CD8-positive, alpha-beta memory T cell (primary cell): ENCODE measurements at regions not wholly inside any gene's neighbourhood (a gene's known extent, or its start where the extent isn't known, plus 50 kb on each side); places are given as distances from the start of the nearest gene placed in this dataset.

ENCODE experiments used
- CTCF ChIA-PET: fragments of 350-600 bp; sonication (Branson Sonifier 250); formaldehyde crosslinking; loops from one replicate; lab custom pipeline; 2021; ENCODE audit warnings: antibody characterized with exemption; lab: Charles Lee
- POLR2A ChIA-PET: fragments of 350-600 bp; sonication (Branson Sonifier 250); formaldehyde crosslinking; loops from one replicate; lab custom pipeline; 2021; ENCODE audit warnings: antibody characterized with exemption; lab: Charles Lee
- DNase-seq, 5 donors: peaks; one replicate each; pipeline versions ENCODE4 v3.0.0 to v3.0.0-alpha.2; 2020 to 2022; ENCODE audit warnings: mixed read lengths in 1 of 5
- H3K27ac ChIP-seq: one replicate; pipeline ENCODE4 v1.7.0; 2013; ENCODE audit warnings: low read depth, mild to moderate bottlenecking, low read length, moderate library complexity
- H3K27me3 ChIP-seq: 2 replicates; pipeline ENCODE4 v1.7.0; 2013; ENCODE audit warnings: low read length, mild to moderate bottlenecking; ENCODE audit not compliant: insufficient read depth, poor library complexity, severe bottlenecking
- H3K36me3 ChIP-seq: 2 replicates; pipeline ENCODE4 v1.7.0; 2013; ENCODE audit warnings: mild to moderate bottlenecking, low read length, moderate library complexity; ENCODE audit not compliant: insufficient read depth
- H3K4me1 ChIP-seq: 2 replicates; pipeline ENCODE4 v1.7.0; 2013; ENCODE audit warnings: mild to moderate bottlenecking, low read length, moderate library complexity; ENCODE audit not compliant: insufficient read depth
- H3K4me3 ChIP-seq: 2 replicates; pipeline ENCODE4 v1.7.0; 2013; ENCODE audit warnings: mild to moderate bottlenecking, low read length
- H3K9me3 ChIP-seq: 2 replicates; pipeline ENCODE4 v1.7.0; 2013; ENCODE audit warnings: mild to moderate bottlenecking, low read length
- H3K27ac Mint-ChIP-seq, 8 donors: one replicate each; pipeline ENCODE4 v1.8.0; 2020 to 2021; ENCODE audit warnings: mixed read lengths in 8 of 8, mild to moderate bottlenecking in 6 of 8, inconsistent platforms in 3 of 8, moderate library complexity in 3 of 8
- H3K27me3 Mint-ChIP-seq, 2 donors: one replicate each; pipeline ENCODE4 v1.8.0; 2020 to 2021; ENCODE audit warnings: mixed read lengths in 2 of 2, mild to moderate bottlenecking in 1 of 2, moderate library complexity in 1 of 2
- H3K36me3 Mint-ChIP-seq, 3 donors: one replicate each; pipeline ENCODE4 v1.8.0; 2020 to 2021; ENCODE audit warnings: mixed read lengths in 3 of 3, inconsistent platforms in 1 of 3, mild to moderate bottlenecking in 1 of 3
- H3K4me1 Mint-ChIP-seq, 3 donors: one replicate each; pipeline ENCODE4 v1.8.0; 2020 to 2021; ENCODE audit warnings: mixed read lengths in 3 of 3, inconsistent platforms in 1 of 3, mild to moderate bottlenecking in 1 of 3
- H3K4me3 Mint-ChIP-seq, 7 donors: one replicate each; pipeline ENCODE4 v1.8.0; 2020 to 2021; ENCODE audit warnings: mixed read lengths in 7 of 7, mild to moderate bottlenecking in 6 of 7, moderate library complexity in 4 of 7, inconsistent platforms in 2 of 7
- H3K9me3 Mint-ChIP-seq, 5 donors: one replicate each; pipeline ENCODE4 v1.8.0; 2020 to 2022; ENCODE audit warnings: mixed read lengths in 5 of 5, mild to moderate bottlenecking in 3 of 5, moderate library complexity in 2 of 5, inconsistent platforms in 1 of 5

DNA sequence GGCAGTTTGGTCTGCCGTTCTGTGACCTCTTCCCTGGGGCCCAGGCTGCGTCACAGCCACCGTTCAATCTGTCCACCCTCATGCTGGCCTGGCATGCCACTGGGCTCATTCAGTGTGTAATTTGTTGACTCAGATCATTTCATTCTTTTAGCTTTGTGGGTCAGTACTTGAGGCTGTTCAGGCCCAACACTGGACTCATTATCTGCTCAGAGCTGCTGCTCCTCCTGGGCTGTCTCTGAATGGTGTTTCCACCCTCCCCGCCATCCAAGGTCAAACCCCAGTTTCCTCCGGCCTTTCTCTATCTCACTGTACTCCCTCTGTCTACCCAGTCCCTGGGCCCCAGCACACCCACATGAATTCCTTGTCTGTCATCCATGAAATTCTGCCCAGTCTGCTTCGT lies 152.4 kb upstream of the NCK2 start:
- ChIA-PET POLR2A (no interaction called here), CTCF (interaction anchor here (1.0 kb wide), 1 partner anchor 16 kb away, joined by 3 read pairs; no protein-coding TSS in a partner anchor)

DNA sequence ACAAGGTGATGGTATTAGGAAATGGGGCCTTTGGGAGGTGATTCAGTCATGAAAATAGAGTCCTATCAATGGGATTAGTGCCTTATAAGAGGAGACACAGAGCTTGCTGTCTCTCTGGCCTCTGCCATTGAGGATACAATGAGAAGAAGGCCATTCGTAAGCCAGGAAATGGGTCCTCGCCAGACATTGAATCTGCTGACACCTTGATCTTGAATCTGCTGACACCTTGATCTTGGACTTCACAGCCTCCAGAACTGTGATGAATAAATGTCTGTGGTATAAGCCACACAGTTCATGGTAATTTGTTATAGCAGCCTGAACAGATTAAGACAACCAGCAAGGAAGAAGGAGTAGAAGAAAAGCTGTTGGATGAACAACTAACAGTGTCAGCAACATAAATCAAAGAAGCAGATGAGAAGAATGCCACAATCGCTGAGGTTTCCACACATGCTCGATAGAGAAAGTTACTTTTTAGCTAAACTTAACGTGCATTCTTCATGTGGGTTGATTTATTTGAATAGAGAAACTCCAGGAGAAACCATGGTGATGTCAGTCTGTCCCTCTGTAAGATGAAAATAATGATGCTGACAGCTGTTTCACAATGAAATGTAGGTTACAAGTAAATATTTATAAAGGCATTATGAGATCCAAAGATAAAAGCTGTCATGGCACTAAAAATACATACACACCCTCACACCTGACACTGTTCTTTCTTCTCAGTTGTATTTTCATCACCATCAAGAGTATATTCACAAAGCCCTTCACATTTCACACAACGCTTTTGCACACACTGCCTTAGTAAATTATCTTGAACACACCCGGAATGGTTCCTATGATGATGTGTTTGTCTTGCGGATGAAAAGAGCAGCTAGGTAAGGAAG lies 153.7 kb upstream of the NCK2 start:
- ChIA-PET CTCF (interaction anchor here (1.1 kb wide), 1 partner anchor 14 kb away, joined by 5 read pairs; no protein-coding TSS in a partner anchor), POLR2A (no interaction called here)
- peaks cover 0 to 35% (median 25%) of the 10 kb centered on the region in 5 donors for H3K9me3 Mint-ChIP-seq

More for the DNA sequence above, 152.4 kb upstream of the NCK2 start:
- Histone ChIP-seq H3K4me3 (no peak overlapping the region), H3K4me1 (no peaks in the 10 kb centered on the region), H3K9me3 (peaks cover 5% of the 10 kb centered on the region), H3K36me3 (no peaks in the 10 kb centered on the region), H3K27me3 (no peaks in the 10 kb centered on the region), H3K27ac (no peak overlapping the region)
- Mint-ChIP-seq H3K27ac (peak overlapping the region in 1 of 8 donors; percentile 11), H3K27me3 (peaks cover 0 to 5% of the 10 kb centered on the region in 2 donors), H3K36me3 (peaks cover 0 to 24% (median 6%) of the 10 kb centered on the region in 3 donors), H3K4me1 (no peaks in the 10 kb centered on the region), H3K9me3 (peaks cover 0 to 32% (median 25%) of the 10 kb centered on the region in 5 donors), H3K4me3 (no peak overlapping the region)
- DNase-seq = no peak

DNA sequence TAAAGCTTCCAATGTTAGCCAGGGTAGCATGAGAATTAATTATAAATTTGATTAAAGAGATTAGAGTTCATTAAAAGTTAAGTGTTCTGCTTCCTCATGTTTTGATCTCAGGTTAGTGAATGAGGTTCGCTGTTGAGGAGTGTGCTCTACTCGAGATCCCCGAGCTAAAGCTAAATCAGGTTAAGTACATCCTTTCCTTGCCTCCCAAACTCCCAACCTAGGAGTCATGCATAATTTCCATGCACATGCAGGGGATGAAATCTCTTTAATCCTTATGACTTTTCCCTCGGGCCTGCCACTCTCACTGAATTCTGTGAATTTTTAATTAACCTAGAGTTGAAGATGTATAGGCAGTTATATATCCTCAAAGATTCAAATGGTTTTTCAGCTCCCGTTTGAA lies 156.1 kb upstream of the NCK2 start:
- Mint-ChIP-seq H3K4me1 (peaks cover 11 to 13% (median 12%) of the 10 kb centered on the region in 3 donors), H3K9me3 (peaks cover 0 to 36% (median 25%) of the 10 kb centered on the region in 5 donors), H3K4me3 (no peak overlapping the region), H3K36me3 (peaks cover 0 to 30% (median 8%) of the 10 kb centered on the region in 3 donors), H3K27me3 (peaks cover 0 to 2% of the 10 kb centered on the region in 2 donors), H3K27ac (no peak overlapping the region)
- H3K36me3 ChIP-seq = no peaks in the 10 kb centered on the region
- CTCF ChIA-PET = interaction anchor here (1.9 kb wide), 1 partner anchor 12 kb away, joined by 4 read pairs; no protein-coding TSS in a partner anchor
- no peaks in the 10 kb centered on the region for H3K27me3 ChIP-seq
- H3K9me3 ChIP-seq = peaks cover 5% of the 10 kb centered on the region
- no peak overlapping the region for H3K4me3 ChIP-seq
- no peak overlapping the region for H3K27ac ChIP-seq
- no peak for DNase-seq
- POLR2A ChIA-PET = no interaction called here
- H3K4me1 ChIP-seq = peaks cover 12% of the 10 kb centered on the region

More for the DNA sequence above, 153.7 kb upstream of the NCK2 start:
- Histone ChIP-seq H3K9me3 (peaks cover 5% of the 10 kb centered on the region), H3K27ac (no peak overlapping the region), H3K4me3 (no peak overlapping the region), H3K4me1 (no peaks in the 10 kb centered on the region), H3K36me3 (no peaks in the 10 kb centered on the region), H3K27me3 (no peaks in the 10 kb centered on the region)
- peak overlapping the region in 1 of 8 donors; percentile 59 for H3K27ac Mint-ChIP-seq
- no peak for DNase-seq
- no peak overlapping the region for H3K4me3 Mint-ChIP-seq
- no peaks in the 10 kb centered on the region for H3K4me1 Mint-ChIP-seq
- H3K36me3 Mint-ChIP-seq = peaks cover 0 to 26% (median 6%) of the 10 kb centered on the region in 3 donors
- H3K27me3 Mint-ChIP-seq = peaks cover 0 to 5% of the 10 kb centered on the region in 2 donors

DNA sequence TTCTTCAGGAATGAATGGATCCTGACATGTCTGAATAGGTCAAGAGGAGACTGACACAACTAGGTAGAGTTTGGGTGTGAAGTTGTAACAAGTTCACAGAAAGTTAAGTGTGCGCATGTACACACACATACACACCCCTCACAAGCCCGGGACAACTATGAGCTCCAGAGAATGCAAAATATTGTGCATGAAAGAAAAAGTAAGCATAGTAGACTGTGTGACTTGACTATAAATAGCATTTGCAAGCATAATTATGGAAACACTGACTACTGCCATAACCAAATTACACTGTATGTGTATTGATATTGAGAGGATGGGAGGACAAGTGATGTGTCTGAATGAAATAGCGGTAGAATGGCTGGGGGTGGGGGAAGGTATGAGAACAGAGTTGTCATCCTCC lies 157.1 kb upstream of the NCK2 start:
- no peak overlapping the region for H3K4me3 Mint-ChIP-seq
- no peak overlapping the region for H3K4me3 ChIP-seq
- peaks cover 0 to 36% (median 25%) of the 10 kb centered on the region in 5 donors for H3K9me3 Mint-ChIP-seq
- H3K36me3 ChIP-seq = no peaks in the 10 kb centered on the region
- no peak overlapping the region for H3K27ac ChIP-seq
- H3K4me1 Mint-ChIP-seq = peaks cover 15 to 21% (median 18%) of the 10 kb centered on the region in 3 donors
- CTCF ChIA-PET = no interaction called here
- H3K27ac Mint-ChIP-seq = no peak overlapping the region
- peaks cover 0 to 2% of the 10 kb centered on the region in 2 donors for H3K27me3 Mint-ChIP-seq
- peaks cover 19% of the 10 kb centered on the region for H3K4me1 ChIP-seq
- POLR2A ChIA-PET = no interaction called here
- no peaks in the 10 kb centered on the region for H3K27me3 ChIP-seq
- H3K36me3 Mint-ChIP-seq = peaks cover 0 to 30% (median 8%) of the 10 kb centered on the region in 3 donors
- H3K9me3 ChIP-seq = peaks cover 5% of the 10 kb centered on the region
- DNase-seq = no peak

DNA sequence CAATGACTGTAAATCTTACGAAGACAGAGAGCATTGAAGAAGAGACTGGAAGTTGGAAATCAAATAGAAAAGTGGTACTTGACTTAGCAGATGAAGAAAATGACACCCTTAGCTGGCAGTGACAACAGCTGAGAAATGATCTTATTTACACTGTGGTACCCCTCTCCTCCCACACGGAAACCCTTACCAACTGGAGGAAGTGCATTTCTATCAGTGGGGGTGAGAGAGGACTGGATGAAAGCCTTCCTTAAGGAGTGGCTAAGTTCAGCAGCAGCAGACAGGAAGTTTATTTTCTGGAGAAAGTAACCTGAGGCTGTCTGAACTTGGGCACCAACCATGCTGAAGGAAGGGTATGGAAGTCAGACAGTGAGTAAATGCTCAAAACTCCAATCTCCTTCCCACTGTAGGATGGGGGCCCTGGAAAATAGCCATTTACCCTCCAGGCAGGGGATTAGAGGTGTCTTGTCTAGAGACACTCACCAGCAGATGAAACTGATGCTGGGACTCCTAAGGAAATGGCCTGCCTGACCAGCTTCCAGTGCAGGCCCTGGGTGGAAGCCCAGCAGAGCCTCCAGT lies 160.2 kb upstream of the NCK2 start:
- H3K27ac ChIP-seq = no peak overlapping the region
- peak overlapping the region in 3 of 8 donors; percentile 14 to 82 (median 43) for H3K27ac Mint-ChIP-seq
- H3K4me1 Mint-ChIP-seq = peaks cover 16 to 22% (median 19%) of the 10 kb centered on the region in 3 donors
- CTCF ChIA-PET = no interaction called here
- no peak overlapping the region for H3K4me3 Mint-ChIP-seq
- H3K4me3 ChIP-seq = peak overlapping the region; percentile 1
- H3K9me3 Mint-ChIP-seq = peaks cover 0 to 22% (median 18%) of the 10 kb centered on the region in 5 donors
- peaks cover 20% of the 10 kb centered on the region for H3K4me1 ChIP-seq
- H3K27me3 ChIP-seq = no peaks in the 10 kb centered on the region
- peaks cover 4% of the 10 kb centered on the region for H3K9me3 ChIP-seq
- H3K36me3 ChIP-seq = no peaks in the 10 kb centered on the region
- POLR2A ChIA-PET = no interaction called here
- peaks cover 0 to 24% (median 6%) of the 10 kb centered on the region in 3 donors for H3K36me3 Mint-ChIP-seq
- H3K27me3 Mint-ChIP-seq = peaks cover 0 to 2% of the 10 kb centered on the region in 2 donors
- no peak for DNase-seq

DNA sequence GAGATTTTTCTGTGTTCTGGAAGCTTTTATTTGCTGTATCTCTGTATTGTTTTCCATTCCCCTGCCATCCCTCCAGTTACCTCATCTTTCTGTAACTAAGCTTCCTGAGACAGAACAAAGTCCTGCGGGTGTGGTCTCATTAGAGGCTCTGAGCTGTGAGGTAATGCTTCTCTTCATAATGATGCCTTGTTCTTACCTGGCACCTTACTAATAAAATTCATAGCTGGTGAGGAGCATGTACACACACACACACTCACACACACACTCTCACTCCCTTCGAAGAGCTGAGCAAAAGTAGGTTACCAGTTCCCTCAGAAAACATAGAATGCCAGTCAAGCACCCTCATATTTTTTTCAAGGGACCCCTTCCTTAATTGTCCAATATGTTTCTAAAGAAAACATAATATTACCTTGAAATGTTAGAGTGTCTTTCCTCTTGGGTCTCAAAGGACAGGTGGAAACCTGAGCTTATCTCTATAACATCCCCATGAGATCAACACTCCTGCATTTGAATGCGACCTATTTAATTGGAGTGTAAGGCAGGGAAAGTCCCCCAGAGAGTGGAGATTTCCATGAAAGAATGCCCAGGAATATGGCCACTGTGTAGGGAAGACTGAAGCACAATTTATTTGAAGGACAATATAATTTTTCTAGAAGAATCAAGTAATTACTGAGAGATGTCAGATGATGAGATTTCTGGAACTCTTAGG lies 161.6 kb upstream of the NCK2 start:
- DNase-seq = no peak
- Mint-ChIP-seq H3K4me3 (no peak overlapping the region), H3K36me3 (peaks cover 0 to 13% (median 5%) of the 10 kb centered on the region in 3 donors), H3K27ac (peak overlapping the region in 1 of 8 donors; percentile 22), H3K27me3 (peaks cover 0 to 2% of the 10 kb centered on the region in 2 donors), H3K4me1 (peaks cover 16 to 22% (median 19%) of the 10 kb centered on the region in 3 donors), H3K9me3 (peaks cover 0 to 12% (median 5%) of the 10 kb centered on the region in 5 donors)
- H3K4me1 ChIP-seq = peaks cover 20% of the 10 kb centered on the region
- CTCF ChIA-PET = interaction anchor here (1.0 to 2.3 kb wide), 3 partner anchors 10 to 523 kb away, joined by 3 to 7 read pairs (median 3); no protein-coding TSS in a partner anchor
- H3K27ac ChIP-seq = no peak overlapping the region
- no peaks in the 10 kb centered on the region for H3K9me3 ChIP-seq
- no peaks in the 10 kb centered on the region for H3K36me3 ChIP-seq
- POLR2A ChIA-PET = interaction anchor here (0.6 kb wide), 1 partner anchor 13 kb away, joined by 4 read pairs; no protein-coding TSS in a partner anchor
- no peak overlapping the region for H3K4me3 ChIP-seq
- no peaks in the 10 kb centered on the region for H3K27me3 ChIP-seq

DNA sequence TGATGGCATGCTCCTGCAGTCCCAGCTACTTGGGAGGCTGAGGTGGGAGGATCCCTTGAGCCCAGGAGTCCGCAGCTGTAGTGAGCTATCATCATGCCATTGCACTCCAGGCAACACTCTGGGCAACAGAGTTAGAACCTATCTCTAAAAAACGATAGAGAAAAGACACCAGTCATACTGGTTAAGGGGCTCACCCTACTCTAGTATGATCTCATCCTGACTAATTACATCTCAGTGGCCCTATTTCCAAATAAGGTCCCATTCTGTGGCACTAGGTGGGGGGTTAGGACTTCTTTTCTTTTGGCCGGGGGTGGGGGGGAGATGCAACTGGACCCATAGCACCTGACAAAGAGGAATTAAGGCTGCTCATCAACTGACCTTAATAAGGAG lies 163.2 kb upstream of the NCK2 start:
- CTCF ChIA-PET = interaction anchor here (1.0 kb wide), 1 partner anchor 205 kb away, joined by 3 read pairs; no protein-coding TSS in a partner anchor
- peak overlapping the region in 2 of 8 donors; percentile 38 to 60 for H3K27ac Mint-ChIP-seq
- H3K4me3 Mint-ChIP-seq = no peak overlapping the region
- no peak for DNase-seq
- Histone ChIP-seq H3K4me1 (peaks cover 23% of the 10 kb centered on the region), H3K27me3 (no peaks in the 10 kb centered on the region), H3K9me3 (no peaks in the 10 kb centered on the region), H3K36me3 (no peaks in the 10 kb centered on the region), H3K4me3 (no peak overlapping the region), H3K27ac (no peak overlapping the region)
- POLR2A ChIA-PET = no interaction called here
- H3K4me1 Mint-ChIP-seq = peaks cover 18 to 23% (median 22%) of the 10 kb centered on the region in 3 donors
- H3K36me3 Mint-ChIP-seq = peaks cover 0 to 4% (median 2%) of the 10 kb centered on the region in 3 donors
- peaks cover 0 to 2% of the 10 kb centered on the region in 2 donors for H3K27me3 Mint-ChIP-seq
- H3K9me3 Mint-ChIP-seq = peaks cover 0 to 3% (median 0%) of the 10 kb centered on the region in 5 donors
